GM23338 (cell line): ENCODE measurements at regions not wholly inside any gene's neighbourhood (a gene's known extent, or its start where the extent isn't known, plus 50 kb on each side); places are given as distances from the start of the nearest gene placed in this dataset.

Experiments used
- ATAC-seq: fragments of 200-7000 bp; cut with Tn5 transposase; 3 replicates; pipeline ENCODE4 v1.9.1; 2020
- DNase-seq: peaks from one replicate; pipeline ENCODE4 v3.0.0-alpha.2; 2015; ENCODE audit warnings: low spot score
- H2AFZ ChIP-seq: fragments of 200-600 bp; sonication (generic); 2 replicates; pipeline ENCODE4 v1.8.0; 2016; ENCODE audit warnings: antibody characterized with exemption, mild to moderate bottlenecking, moderate library complexity
- H3F3A ChIP-seq: fragments of 200-600 bp; sonication (generic); replicated peaks from 2 replicates; pipeline ENCODE4 v1.8.0; 2017; ENCODE audit warnings: antibody characterized with exemption, mixed run types, low read depth
- H3K27ac ChIP-seq: fragments of 200-600 bp; sonication (generic); 2 replicates; pipeline ENCODE4 v1.6.1; 2016; ENCODE audit warnings: low read depth
- H3K27me3 ChIP-seq: fragments of 200-600 bp; sonication (generic); 2 replicates; pipeline ENCODE4 v1.8.0; 2016; ENCODE audit warnings: mild to moderate bottlenecking, mixed run types, moderate library complexity; ENCODE audit not compliant: insufficient read depth
- H3K36me3 ChIP-seq: fragments of 200-600 bp; sonication (generic); 2 replicates; pipeline ENCODE4 v1.8.0; 2016; ENCODE audit warnings: mild to moderate bottlenecking; ENCODE audit not compliant: insufficient read depth
- H3K4me1 ChIP-seq: fragments of 200-600 bp; sonication (generic); 2 replicates; pipeline ENCODE4 v1.8.0; 2016; ENCODE audit warnings: mild to moderate bottlenecking, moderate library complexity; ENCODE audit not compliant: insufficient read depth
- H3K4me2 ChIP-seq: fragments of 200-600 bp; sonication (generic); 2 replicates; pipeline ENCODE4 v1.7.1; 2017; ENCODE audit warnings: mixed run types
- H3K4me3 ChIP-seq: fragments of 200-600 bp; sonication (generic); 2 replicates; pipeline ENCODE4 v1.6.1; 2016; ENCODE audit warnings: mixed run types
- H3K79me2 ChIP-seq: fragments of 200-600 bp; sonication (generic); replicated peaks from 2 replicates; pipeline ENCODE4 v1.8.0; 2017; ENCODE audit warnings: mild to moderate bottlenecking; ENCODE audit not compliant: insufficient read depth
- H3K9me2 ChIP-seq: fragments of 200-600 bp; sonication (generic); 2 replicates; pipeline ENCODE4 v1.8.0; 2017; ENCODE audit not compliant: insufficient read depth
- H4K20me1 ChIP-seq: fragments of 200-600 bp; sonication (generic); replicated peaks from 2 replicates; pipeline ENCODE4 v1.8.0; 2017; ENCODE audit warnings: mild to moderate bottlenecking; ENCODE audit not compliant: insufficient read depth
- H3K27ac Mint-ChIP-seq: 2 replicates; pipeline ENCODE4 v1.8.0; 2020; ENCODE audit warnings: inconsistent platforms, mild to moderate bottlenecking, moderate library complexity, mixed read lengths
- H3K27me3 Mint-ChIP-seq: 3 replicates; pipeline ENCODE4 v1.8.0; 2022; ENCODE audit warnings: low read depth, mild to moderate bottlenecking, moderate library complexity, mixed read lengths, inconsistent platforms; ENCODE audit not compliant: insufficient read depth, poor library complexity
- H3K36me3 Mint-ChIP-seq: 3 replicates; pipeline ENCODE4 v1.8.0; 2021; ENCODE audit warnings: low read depth, mild to moderate bottlenecking, inconsistent platforms, moderate library complexity, mixed read lengths
- H3K4me1 Mint-ChIP-seq: 3 replicates; pipeline ENCODE4 v1.8.0; 2020; ENCODE audit warnings: mild to moderate bottlenecking, inconsistent platforms, mixed read lengths
- H3K4me3 Mint-ChIP-seq: 3 replicates; pipeline ENCODE4 v1.8.0; 2021; ENCODE audit warnings: moderate library complexity, mild to moderate bottlenecking, inconsistent platforms, mixed read lengths
- H3K9me3 Mint-ChIP-seq: 3 replicates; pipeline ENCODE4 v1.8.0; 2020; ENCODE audit warnings: moderate library complexity, mild to moderate bottlenecking, inconsistent platforms, mixed read lengths
- CREB1 ChIP-seq: fragments of 250-450 bp; sonication (Bioruptor Pico); IDR thresholded peaks from 2 replicates; pipeline ENCODE4 v1.5.0; 2020; ENCODE audit warnings: low read depth, mild to moderate bottlenecking, moderate library complexity
- EZH2phosphoT487 ChIP-seq: fragments of 200-600 bp; sonication (generic); IDR thresholded peaks from one replicate; pipeline ENCODE4 v1.8.1; 2018; ENCODE audit warnings: antibody characterized with exemption; ENCODE audit not compliant: unreplicated experiment
- JUNB ChIP-seq: IDR thresholded peaks from one replicate; pipeline ENCODE4 v1.6.1; 2016; ENCODE audit warnings: antibody characterized with exemption; ENCODE audit not compliant: unreplicated experiment
- NANOG ChIP-seq: IDR thresholded peaks from 2 replicates; pipeline ENCODE4 v1.6.1; 2016; ENCODE audit warnings: antibody characterized with exemption, borderline replicate concordance
- POLR2AphosphoS5 ChIP-seq: IDR thresholded peaks from 2 replicates; pipeline ENCODE4 v1.6.1; 2016; ENCODE audit warnings: antibody characterized with exemption, low read depth
- ZNF331 ChIP-seq: fragments of 250-450 bp; sonication (Bioruptor Pico); IDR thresholded peaks from 2 replicates; pipeline ENCODE4 v1.5.0; 2020; ENCODE audit warnings: low read depth, mild to moderate bottlenecking, moderate library complexity
- TF ChIP-seq, protein P1 (sequence below): fragments of 250-450 bp; sonication (Bioruptor Pico); IDR thresholded peaks from 2 replicates; pipeline ENCODE4 v1.5.0; 2020; ENCODE audit warnings: mild to moderate bottlenecking, moderate library complexity

DNA sequence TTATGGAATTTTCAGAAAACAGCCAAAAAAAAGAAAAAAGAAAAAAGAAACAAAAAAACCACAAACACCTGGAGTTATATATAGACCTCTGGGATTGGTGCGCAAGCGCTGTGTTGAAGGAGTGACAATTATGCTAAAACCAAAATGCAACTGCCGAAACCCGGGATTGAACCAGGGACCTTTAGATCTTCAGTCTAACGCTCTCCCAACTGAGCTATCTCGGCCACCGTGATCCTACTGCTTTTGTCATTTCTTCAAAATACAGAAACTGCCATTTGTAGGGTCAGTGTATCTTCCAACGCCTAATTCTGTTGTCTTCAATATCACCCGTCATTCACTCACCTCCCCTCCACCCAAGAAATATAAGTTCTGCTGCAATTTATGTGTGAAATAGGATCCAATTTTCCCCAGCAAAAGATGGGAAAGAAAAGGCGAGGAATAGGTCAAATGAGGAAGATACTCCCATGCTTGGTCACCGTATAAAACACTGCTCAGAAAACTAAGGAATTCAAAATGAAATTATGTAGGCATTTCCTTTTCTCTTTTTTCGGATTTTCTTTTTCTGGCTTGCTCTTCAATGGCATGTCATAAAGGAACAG lies 116.0 kb downstream of the TRIM27 start:
- Histone ChIP-seq H3K36me3 (no peaks in the 10 kb centered on the region), H3K27ac (no peak overlapping the region), H3K4me2 (peak overlapping the region; percentile 75), H3F3A (peaks cover 11% of the 10 kb centered on the region), H3K4me1 (peaks cover 37% of the 10 kb centered on the region), H2AFZ (no peak overlapping the region), H3K79me2 (no peaks in the 10 kb centered on the region), H3K27me3 (peaks cover 97% of the 10 kb centered on the region), H4K20me1 (peaks cover 7% of the 10 kb centered on the region; the same call in 1 of the 2 replicates), H3K9me2 (no peaks in the 10 kb centered on the region), H3K4me3 (peak overlapping the region; percentile 52)
- H3K36me3 Mint-ChIP-seq, result no peaks in the 10 kb centered on the region
- no peak overlapping the region; the same call in 1 of the 2 replicates for H3K27ac Mint-ChIP-seq
- peak overlapping the region; percentile 82 for H3K4me3 Mint-ChIP-seq
- peak; percentile 53 for ATAC-seq
- H3K27me3 Mint-ChIP-seq, result peaks cover 72% of the 10 kb centered on the region
- DNase-seq, result peak; percentile 90
- peaks cover 7% of the 10 kb centered on the region for H3K9me3 Mint-ChIP-seq
- peaks cover 24% of the 10 kb centered on the region for H3K4me1 Mint-ChIP-seq
- no peak for TF ChIP-seq POLR2AphosphoS5
- no peak for TF ChIP-seq EZH2phosphoT487
- TF ChIP-seq CREB1 (CRISPR knock-in tag), result peak; percentile 55; the same call in 1 of the 2 replicates
- TF ChIP-seq JUNB, result no peak
- TF ChIP-seq NANOG, result 0 out of 2 replicates have a peak, but pooled peaks have one; percentile 22
- no peak for TF ChIP-seq ZNF331
- TF ChIP-seq, protein P1, sequence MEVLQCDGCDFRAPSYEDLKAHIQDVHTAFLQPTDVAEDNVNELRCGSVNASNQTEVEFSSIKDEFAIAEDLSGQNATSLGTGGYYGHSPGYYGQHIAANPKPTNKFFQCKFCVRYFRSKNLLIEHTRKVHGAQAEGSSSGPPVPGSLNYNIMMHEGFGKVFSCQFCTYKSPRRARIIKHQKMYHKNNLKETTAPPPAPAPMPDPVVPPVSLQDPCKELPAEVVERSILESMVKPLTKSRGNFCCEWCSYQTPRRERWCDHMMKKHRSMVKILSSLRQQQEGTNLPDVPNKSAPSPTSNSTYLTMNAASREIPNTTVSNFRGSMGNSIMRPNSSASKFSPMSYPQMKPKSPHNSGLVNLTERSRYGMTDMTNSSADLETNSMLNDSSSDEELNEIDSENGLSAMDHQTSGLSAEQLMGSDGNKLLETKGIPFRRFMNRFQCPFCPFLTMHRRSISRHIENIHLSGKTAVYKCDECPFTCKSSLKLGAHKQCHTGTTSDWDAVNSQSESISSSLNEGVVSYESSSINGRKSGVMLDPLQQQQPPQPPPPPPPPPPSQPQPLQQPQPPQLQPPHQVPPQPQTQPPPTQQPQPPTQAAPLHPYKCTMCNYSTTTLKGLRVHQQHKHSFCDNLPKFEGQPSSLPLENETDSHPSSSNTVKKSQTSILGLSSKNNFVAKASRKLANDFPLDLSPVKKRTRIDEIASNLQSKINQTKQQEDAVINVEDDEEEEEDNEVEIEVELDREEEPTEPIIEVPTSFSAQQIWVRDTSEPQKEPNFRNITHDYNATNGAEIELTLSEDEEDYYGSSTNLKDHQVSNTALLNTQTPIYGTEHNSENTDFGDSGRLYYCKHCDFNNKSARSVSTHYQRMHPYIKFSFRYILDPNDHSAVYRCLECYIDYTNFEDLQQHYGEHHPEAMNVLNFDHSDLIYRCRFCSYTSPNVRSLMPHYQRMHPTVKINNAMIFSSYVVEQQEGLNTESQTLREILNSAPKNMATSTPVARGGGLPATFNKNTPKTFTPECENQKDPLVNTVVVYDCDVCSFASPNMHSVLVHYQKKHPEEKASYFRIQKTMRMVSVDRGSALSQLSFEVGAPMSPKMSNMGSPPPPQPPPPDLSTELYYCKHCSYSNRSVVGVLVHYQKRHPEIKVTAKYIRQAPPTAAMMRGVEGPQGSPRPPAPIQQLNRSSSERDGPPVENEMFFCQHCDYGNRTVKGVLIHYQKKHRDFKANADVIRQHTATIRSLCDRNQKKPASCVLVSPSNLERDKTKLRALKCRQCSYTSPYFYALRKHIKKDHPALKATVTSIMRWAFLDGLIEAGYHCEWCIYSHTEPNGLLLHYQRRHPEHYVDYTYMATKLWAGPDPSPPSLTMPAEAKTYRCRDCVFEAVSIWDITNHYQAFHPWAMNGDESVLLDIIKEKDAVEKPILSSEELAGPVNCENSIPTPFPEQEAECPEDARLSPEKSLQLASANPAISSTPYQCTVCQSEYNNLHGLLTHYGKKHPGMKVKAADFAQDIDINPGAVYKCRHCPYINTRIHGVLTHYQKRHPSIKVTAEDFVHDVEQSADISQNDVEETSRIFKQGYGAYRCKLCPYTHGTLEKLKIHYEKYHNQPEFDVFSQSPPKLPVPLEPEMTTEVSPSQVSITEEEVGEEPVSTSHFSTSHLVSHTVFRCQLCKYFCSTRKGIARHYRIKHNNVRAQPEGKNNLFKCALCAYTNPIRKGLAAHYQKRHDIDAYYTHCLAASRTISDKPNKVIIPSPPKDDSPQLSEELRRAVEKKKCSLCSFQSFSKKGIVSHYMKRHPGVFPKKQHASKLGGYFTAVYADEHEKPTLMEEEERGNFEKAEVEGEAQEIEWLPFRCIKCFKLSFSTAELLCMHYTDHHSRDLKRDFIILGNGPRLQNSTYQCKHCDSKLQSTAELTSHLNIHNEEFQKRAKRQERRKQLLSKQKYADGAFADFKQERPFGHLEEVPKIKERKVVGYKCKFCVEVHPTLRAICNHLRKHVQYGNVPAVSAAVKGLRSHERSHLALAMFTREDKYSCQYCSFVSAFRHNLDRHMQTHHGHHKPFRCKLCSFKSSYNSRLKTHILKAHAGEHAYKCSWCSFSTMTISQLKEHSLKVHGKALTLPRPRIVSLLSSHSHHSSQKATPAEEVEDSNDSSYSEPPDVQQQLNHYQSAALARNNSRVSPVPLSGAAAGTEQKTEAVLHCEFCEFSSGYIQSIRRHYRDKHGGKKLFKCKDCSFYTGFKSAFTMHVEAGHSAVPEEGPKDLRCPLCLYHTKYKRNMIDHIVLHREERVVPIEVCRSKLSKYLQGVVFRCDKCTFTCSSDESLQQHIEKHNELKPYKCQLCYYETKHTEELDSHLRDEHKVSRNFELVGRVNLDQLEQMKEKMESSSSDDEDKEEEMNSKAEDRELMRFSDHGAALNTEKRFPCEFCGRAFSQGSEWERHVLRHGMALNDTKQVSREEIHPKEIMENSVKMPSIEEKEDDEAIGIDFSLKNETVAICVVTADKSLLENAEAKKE, result no peak
